A673 (cell line): ENCODE measurements at regions not wholly inside any gene's neighbourhood (a gene's known extent, or its start where the extent isn't known, plus 50 kb on each side); places are given as distances from the start of the nearest gene placed in this dataset.

Source experiments
- CTCF ChIP-seq: fragments of 300-800, 200-600 bp; sonication (generic); conservative IDR thresholded peaks from 2 replicates; pipeline ENCODE4 v1.5.1; 2017; ENCODE audit warnings: low read depth, mild to moderate bottlenecking, antibody characterized with exemption, low read length, moderate library complexity, mixed read lengths
- EZH2 ChIP-seq: fragments of 200-600 bp; sonication (generic); IDR thresholded peaks from 2 replicates; pipeline ENCODE4 v1.6.1; 2017; ENCODE audit warnings: borderline replicate concordance, low read depth, mild to moderate bottlenecking, mixed read lengths, antibody characterized with exemption, low read length; ENCODE audit not compliant: poor library complexity, severe bottlenecking

DNA sequence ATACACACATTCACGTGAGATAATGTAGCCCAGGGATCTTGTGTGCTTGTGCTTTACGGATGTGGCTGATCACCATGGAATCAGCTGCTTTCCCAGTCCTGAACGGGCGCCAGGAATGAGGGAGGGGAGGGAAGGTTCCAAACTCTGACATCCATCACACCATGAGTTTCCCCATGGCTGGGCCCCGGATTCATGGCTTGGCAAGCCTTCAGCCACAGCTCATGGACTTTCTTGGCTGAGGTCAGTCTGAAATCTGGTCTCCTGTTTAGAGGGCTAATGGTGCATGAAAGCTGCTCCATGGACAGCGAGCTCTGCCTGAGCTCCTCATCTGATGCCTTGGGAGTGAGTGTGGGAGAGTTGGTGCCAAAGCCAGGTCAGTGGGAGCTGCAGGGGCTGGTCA is 767.6 kb upstream of the EEF2KMT start:
- no peak for TF ChIP-seq CTCF
- no peak for TF ChIP-seq EZH2
